IgD-negative memory B cell (primary cell): ENCODE measurements at regions not wholly inside any gene's neighbourhood (a gene's known extent, or its start where the extent isn't known, plus 50 kb on each side); places are given as distances from the start of the nearest gene placed in this dataset.

ENCODE experiments used
- H3K27ac Mint-ChIP-seq, 3 donors: one replicate each; pipeline ENCODE4 v1.8.0; 2020 to 2022; ENCODE audit warnings: mild to moderate bottlenecking in 3 of 3, mixed read lengths in 3 of 3, moderate library complexity in 1 of 3
- H3K27me3 Mint-ChIP-seq: one replicate; pipeline ENCODE4 v1.8.0; 2021; ENCODE audit warnings: mixed read lengths
- H3K36me3 Mint-ChIP-seq: one replicate; pipeline ENCODE4 v1.8.0; 2020; ENCODE audit warnings: mild to moderate bottlenecking, mixed read lengths
- H3K4me1 Mint-ChIP-seq, 3 donors: one replicate each; pipeline ENCODE4 v1.8.0; 2020 to 2022; ENCODE audit warnings: mixed read lengths in 3 of 3, mild to moderate bottlenecking in 1 of 3
- H3K4me3 Mint-ChIP-seq, 4 donors: one replicate each; pipeline ENCODE4 v1.8.0; 2020 to 2022; ENCODE audit warnings: mild to moderate bottlenecking in 4 of 4, mixed read lengths in 4 of 4, moderate library complexity in 3 of 4
- H3K9me3 Mint-ChIP-seq, 3 donors: one replicate each; pipeline ENCODE4 v1.8.0; 2020 to 2021; ENCODE audit warnings: mixed read lengths in 3 of 3, mild to moderate bottlenecking in 1 of 3

DNA sequence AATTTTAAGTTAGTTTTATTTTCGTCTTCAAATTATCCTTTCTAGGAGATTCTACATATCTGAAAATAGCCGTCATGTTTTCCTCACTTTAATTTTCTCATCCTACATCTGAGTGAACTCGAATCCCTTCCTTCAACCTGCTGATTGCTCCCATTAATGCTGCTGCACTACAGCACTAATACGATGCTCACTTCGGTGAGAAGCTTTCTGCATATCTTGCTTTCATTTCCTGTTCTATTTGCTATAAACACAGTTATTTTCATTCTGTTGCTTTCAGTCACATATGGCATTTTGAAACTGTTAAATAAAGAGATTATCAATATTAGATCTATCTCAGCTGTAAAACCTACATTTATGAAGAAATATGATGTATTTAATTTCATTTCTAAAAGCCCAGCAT, 749.2 kb downstream of the EFNA5 start:
- Mint-ChIP-seq H3K27me3 (no peaks in the 10 kb centered on the region), H3K4me1 (no peaks in the 10 kb centered on the region), H3K27ac (no peak overlapping the region), H3K36me3 (no peaks in the 10 kb centered on the region), H3K4me3 (no peak overlapping the region), H3K9me3 (no peaks in the 10 kb centered on the region)

DNA sequence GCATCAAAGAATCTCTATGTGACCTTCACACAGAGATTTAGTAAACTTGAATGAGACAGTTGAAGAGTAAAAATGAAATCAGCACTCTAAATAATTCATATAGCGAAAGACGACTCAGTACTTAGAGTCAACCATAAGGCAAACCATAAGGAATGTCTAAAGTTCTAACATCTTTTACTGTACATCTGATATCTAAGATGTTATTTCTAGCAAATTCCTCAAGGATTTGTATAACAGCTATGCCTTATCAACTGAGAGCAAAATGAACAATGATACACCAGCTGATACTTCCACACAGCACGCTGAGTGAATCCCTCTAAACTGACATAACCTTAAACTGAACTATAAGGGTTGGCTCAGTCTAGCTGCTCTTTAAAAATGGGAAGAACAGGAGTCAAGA, 760.3 kb downstream of the EFNA5 start:
- H3K27me3 Mint-ChIP-seq: no peaks in the 10 kb centered on the region
- no peak overlapping the region for H3K27ac Mint-ChIP-seq
- H3K9me3 Mint-ChIP-seq: peaks cover 0 to 5% (median 5%) of the 10 kb centered on the region in 3 donors
- no peaks in the 10 kb centered on the region for H3K4me1 Mint-ChIP-seq
- H3K36me3 Mint-ChIP-seq: no peaks in the 10 kb centered on the region
- no peak overlapping the region for H3K4me3 Mint-ChIP-seq

DNA sequence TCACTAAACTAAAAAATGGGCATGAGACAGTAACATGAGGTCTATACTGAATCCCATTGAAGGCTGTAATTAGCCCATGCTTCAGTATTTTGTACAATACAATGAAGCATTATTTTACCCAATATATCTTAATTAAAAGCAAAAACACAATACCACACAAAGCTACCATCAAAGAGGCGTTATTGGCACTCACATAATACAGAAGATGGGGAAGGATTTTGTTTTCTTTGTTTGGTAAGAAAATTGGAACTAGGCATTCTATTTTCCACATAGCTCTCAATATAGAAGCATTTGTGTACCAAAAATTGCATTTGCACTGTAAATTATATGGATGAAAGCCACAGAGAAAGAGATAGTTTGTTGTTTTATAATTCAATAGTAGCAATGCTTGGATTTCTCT, 761.0 kb downstream of the EFNA5 start:
- no peak overlapping the region for H3K4me3 Mint-ChIP-seq
- H3K27me3 Mint-ChIP-seq: no peaks in the 10 kb centered on the region
- no peak overlapping the region for H3K27ac Mint-ChIP-seq
- H3K9me3 Mint-ChIP-seq: peaks cover 0 to 5% (median 5%) of the 10 kb centered on the region in 3 donors
- H3K4me1 Mint-ChIP-seq: no peaks in the 10 kb centered on the region
- no peaks in the 10 kb centered on the region for H3K36me3 Mint-ChIP-seq

DNA sequence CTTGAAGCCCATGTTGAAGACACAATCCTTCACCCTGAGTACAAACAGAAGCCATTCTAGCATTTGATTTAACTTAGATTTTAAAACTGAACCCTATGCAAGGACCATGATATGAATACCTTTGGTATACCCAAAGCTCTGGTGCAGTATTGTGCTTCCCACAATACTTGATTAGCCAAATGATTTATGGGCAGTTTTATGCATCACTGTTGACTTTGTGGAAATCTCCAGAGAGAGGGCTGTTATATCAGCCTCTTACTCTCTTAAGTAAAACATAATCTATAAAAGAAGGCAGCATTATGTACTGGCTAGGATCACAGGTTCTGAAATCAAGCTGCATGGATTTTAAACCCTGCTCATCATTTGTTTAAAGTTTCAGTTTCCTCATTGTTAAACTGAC, 762.8 kb downstream of the EFNA5 start:
- peaks cover 0 to 5% (median 5%) of the 10 kb centered on the region in 3 donors for H3K9me3 Mint-ChIP-seq
- no peak overlapping the region for H3K27ac Mint-ChIP-seq
- no peak overlapping the region for H3K4me3 Mint-ChIP-seq
- no peaks in the 10 kb centered on the region for H3K27me3 Mint-ChIP-seq
- H3K36me3 Mint-ChIP-seq: no peaks in the 10 kb centered on the region
- H3K4me1 Mint-ChIP-seq: no peaks in the 10 kb centered on the region

DNA sequence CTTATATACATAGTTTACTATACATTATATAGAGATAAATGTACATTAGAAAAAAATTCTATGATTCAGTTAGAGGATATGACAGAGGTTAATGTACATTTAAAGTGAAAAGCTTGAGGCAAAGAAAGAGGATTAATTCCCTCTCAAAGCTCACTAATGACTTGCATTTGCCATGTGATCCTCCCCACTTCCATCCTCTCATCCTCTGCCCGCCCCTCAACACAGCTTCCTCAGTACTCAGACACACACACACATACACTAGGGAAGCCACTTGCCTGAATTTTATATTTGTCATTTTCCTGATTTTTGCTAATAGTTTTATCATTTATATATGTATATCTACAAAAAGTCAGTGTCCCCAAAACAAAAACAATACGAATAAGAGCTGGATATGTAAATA, 764.5 kb downstream of the EFNA5 start:
- Mint-ChIP-seq H3K4me3 (no peak overlapping the region), H3K27ac (no peak overlapping the region), H3K4me1 (no peaks in the 10 kb centered on the region), H3K27me3 (no peaks in the 10 kb centered on the region), H3K9me3 (peaks cover 0 to 5% (median 2%) of the 10 kb centered on the region in 3 donors), H3K36me3 (no peaks in the 10 kb centered on the region)

DNA sequence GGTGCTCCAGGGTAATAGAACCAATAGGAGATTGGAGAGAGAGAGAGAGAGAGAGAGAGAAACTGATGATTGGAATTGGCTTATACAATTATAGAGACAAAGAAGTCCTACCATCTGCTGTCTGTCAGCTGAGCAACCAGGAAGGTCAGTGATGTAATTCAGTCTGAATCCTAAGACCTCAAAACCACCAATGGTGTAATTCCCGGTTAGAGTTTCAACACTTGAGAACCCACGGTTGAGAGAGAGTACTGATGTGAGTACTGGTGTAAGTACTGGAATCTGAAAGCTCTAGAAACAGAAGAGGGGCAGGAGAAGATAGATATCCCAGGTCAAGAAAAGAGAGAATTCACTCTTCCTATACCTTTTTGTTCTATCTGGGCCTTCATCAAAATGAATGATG, 775.8 kb downstream of the EFNA5 start:
- Mint-ChIP-seq H3K36me3 (no peaks in the 10 kb centered on the region), H3K27ac (no peak overlapping the region), H3K4me1 (no peaks in the 10 kb centered on the region), H3K27me3 (no peaks in the 10 kb centered on the region), H3K4me3 (no peak overlapping the region), H3K9me3 (peaks cover 0 to 3% (median 0%) of the 10 kb centered on the region in 3 donors)

DNA sequence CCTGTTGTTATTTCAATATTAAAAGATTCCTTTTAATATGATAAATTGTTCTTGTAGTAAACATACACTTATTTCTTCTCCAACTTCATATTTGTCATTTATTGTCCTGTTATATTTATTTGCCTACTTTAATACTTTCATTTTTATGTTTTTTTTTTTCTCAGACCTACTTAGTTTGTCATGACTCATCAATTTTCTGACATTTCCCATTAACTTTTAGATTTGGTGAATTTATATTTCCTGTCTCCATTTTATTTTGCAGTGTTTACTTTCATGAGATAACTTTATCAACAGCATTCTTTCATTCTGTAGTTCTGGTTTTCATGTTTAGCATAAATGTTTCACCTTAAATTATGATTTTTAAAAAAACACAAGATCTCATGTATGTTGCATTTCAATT, 788.7 kb downstream of the EFNA5 start:
- Mint-ChIP-seq H3K9me3 (peaks cover 0 to 4% (median 2%) of the 10 kb centered on the region in 3 donors), H3K4me1 (no peaks in the 10 kb centered on the region), H3K27ac (no peak overlapping the region), H3K4me3 (no peak overlapping the region), H3K27me3 (no peaks in the 10 kb centered on the region), H3K36me3 (no peaks in the 10 kb centered on the region)

DNA sequence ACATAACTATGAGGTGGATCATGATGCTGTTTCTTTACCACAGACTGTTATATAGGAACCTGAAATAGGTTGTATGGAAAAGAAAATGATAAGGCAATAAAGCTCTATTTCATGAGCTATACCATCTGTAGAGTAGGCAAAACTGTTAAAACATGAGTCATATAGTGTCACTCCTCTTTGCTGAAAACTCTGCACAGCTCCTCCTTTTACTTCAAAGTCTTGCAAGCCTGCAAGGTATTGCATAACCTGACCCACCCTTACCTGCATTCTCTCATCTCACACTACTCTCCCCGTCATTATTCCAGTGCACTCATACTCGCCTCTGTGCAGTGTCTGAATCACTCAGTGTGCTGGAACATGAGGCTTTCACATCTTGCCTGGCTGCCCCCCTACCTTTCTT, 790.1 kb downstream of the EFNA5 start:
- Mint-ChIP-seq H3K9me3 (peaks cover 0 to 4% (median 2%) of the 10 kb centered on the region in 3 donors), H3K4me3 (no peak overlapping the region), H3K36me3 (no peaks in the 10 kb centered on the region), H3K4me1 (peaks cover 0 to 2% (median 0%) of the 10 kb centered on the region in 3 donors), H3K27me3 (no peaks in the 10 kb centered on the region), H3K27ac (no peak overlapping the region)

DNA sequence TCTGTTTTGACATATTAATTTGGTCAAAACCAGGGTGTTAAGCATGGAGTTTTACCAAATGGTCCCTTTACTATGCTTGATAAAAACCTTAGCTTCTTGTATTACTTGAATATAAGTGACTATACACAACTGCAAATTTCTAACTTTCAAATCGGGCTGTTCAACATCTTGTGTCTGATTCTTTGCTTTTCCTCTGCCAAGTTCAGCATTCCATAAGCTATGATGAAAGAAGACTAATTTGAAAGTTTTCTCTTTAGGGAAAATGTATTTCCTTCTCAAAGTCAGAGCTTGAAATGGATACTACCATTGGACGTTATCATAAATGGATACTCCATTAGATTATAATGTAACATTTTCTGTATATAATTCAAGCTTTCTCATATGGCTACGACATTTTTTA, 792.9 kb downstream of the EFNA5 start:
- H3K4me1 Mint-ChIP-seq: peaks cover 0 to 2% (median 0%) of the 10 kb centered on the region in 3 donors
- H3K27me3 Mint-ChIP-seq: no peaks in the 10 kb centered on the region
- H3K27ac Mint-ChIP-seq: no peak overlapping the region
- no peaks in the 10 kb centered on the region for H3K36me3 Mint-ChIP-seq
- no peak overlapping the region for H3K4me3 Mint-ChIP-seq
- peaks cover 0 to 4% (median 0%) of the 10 kb centered on the region in 3 donors for H3K9me3 Mint-ChIP-seq

DNA sequence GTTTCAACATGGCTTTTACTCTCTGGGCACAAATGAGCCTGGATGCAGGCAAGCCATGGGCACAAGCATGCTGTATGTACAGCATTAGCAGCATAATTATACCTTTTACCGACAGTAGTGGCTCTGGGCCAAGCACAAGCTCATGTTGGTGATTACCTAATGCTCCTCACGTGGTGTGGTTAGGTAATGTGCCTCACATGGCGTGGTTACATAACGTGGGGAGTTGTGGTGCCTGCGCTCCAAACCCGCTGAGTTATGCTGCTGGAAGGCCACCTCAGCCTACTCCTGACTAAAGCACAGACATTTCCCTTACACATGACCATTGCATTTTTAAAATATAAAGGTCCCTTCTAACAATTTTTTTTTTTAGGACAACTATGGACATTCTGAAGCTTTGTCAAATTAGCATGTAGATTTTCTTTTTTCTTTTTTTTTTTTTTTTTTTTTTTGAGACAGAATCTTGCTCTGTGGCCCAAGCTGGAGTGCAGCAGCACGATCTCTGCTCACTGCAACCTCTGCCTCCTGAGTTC, 794.0 kb downstream of the EFNA5 start:
- Mint-ChIP-seq H3K4me1 (peaks cover 0 to 2% (median 0%) of the 10 kb centered on the region in 3 donors), H3K4me3 (no peak overlapping the region), H3K27ac (no peak overlapping the region), H3K9me3 (peaks cover 0 to 4% (median 0%) of the 10 kb centered on the region in 3 donors), H3K27me3 (no peaks in the 10 kb centered on the region), H3K36me3 (no peaks in the 10 kb centered on the region)

DNA sequence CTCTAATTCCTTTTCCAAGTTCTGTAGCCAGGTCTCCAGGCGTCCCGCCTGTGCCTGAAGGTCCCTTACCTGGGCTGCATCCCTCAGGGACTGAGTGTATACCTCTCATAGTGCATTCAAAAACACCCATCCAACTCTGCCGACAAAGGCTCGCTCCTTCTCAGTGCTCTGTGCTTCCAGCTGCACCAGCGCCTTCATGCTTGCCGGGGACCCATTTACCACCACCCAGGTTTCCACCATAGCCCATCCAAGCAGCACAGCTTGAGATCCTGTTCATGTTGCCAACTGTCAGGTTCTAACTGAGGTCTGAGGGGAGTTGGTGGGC, 794.5 kb downstream of the EFNA5 start:
- Mint-ChIP-seq H3K27me3 (no peaks in the 10 kb centered on the region), H3K27ac (no peak overlapping the region), H3K4me1 (peaks cover 0 to 2% (median 0%) of the 10 kb centered on the region in 3 donors), H3K4me3 (no peak overlapping the region), H3K9me3 (peaks cover 0 to under 1% (median 0%) of the 10 kb centered on the region in 3 donors), H3K36me3 (no peaks in the 10 kb centered on the region)

DNA sequence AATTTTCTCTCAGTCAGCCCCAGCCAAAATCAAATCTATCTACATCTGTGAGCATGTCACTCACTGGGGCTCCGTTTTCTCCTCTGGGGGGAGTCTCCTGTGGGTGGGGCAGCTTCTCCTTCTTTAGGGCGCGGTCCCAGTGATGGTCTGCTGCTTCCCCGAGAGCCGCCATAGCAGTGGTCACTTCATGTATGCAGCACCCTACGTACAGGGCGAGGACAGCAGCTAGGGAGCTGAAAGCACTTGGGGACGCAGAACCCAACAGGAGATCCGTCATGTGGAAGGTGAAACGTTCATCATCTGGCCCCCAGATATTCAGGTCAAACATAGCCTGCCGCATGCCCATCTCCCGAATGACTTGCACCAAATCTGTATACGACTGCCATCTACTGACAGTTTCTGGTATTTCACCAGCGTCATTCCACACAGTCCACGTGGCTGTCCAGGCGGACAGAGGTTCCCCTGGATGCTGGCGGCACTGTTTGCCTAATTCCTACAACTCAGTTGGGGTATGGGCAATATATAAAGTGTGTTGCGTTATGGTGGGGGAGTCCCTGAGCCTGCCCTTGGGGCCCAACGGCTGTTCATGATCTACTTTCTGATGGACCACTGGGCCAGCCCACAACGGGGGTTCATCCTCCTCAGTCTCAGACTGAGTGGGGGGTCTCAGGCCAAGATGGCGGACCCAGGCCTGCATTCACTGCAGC, 795.0 kb downstream of the EFNA5 start:
- peaks cover 0 to 2% (median 0%) of the 10 kb centered on the region in 3 donors for H3K4me1 Mint-ChIP-seq
- no peaks in the 10 kb centered on the region for H3K9me3 Mint-ChIP-seq
- H3K27me3 Mint-ChIP-seq: no peaks in the 10 kb centered on the region
- no peaks in the 10 kb centered on the region for H3K36me3 Mint-ChIP-seq
- no peak overlapping the region for H3K4me3 Mint-ChIP-seq
- no peak overlapping the region for H3K27ac Mint-ChIP-seq

DNA sequence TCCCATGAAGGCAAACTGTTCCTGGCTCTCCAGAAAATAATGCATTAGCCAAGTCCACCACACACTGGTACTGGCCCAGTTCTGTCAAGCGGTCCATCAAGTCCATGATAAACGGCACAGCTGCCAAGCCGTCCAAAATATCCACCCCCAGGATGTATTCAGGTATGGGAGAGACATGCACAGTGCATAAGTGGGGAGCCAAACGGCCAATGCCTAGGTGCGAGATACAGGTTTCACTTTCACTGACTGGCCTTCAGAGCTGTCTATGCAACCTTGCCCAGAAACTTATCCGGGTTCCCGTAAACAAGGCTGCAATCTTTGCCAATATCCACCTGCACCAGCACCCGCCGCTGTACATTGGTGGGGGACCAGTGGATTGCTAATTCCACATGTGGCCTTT, 795.8 kb downstream of the EFNA5 start:
- H3K36me3 Mint-ChIP-seq: no peaks in the 10 kb centered on the region
- peaks cover 0 to 2% (median 0%) of the 10 kb centered on the region in 3 donors for H3K4me1 Mint-ChIP-seq
- H3K27ac Mint-ChIP-seq: no peak overlapping the region
- no peak overlapping the region for H3K4me3 Mint-ChIP-seq
- H3K27me3 Mint-ChIP-seq: no peaks in the 10 kb centered on the region
- no peaks in the 10 kb centered on the region for H3K9me3 Mint-ChIP-seq

DNA sequence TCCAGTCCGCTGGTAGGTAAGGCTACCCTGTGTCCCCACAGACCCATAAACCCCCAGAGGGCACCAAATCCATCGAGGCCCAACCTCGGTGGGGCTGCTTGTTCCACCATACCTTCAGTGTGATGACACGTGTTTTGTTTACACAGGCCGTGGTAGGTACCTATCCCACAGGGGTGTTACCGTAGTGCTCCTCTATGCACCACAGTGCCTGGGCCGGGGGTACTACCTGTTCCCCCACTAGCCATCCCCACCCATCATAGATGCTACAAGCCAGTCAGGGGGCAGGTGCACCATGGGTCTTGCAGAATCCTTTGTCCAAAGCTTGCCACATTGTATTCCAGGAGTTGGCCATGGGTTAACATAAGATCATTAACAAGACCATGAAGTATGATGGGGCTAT, 796.2 kb downstream of the EFNA5 start:
- H3K27ac Mint-ChIP-seq: no peak overlapping the region
- no peaks in the 10 kb centered on the region for H3K36me3 Mint-ChIP-seq
- no peaks in the 10 kb centered on the region for H3K27me3 Mint-ChIP-seq
- no peaks in the 10 kb centered on the region for H3K9me3 Mint-ChIP-seq
- no peak overlapping the region for H3K4me3 Mint-ChIP-seq
- H3K4me1 Mint-ChIP-seq: peaks cover 0 to 2% (median 0%) of the 10 kb centered on the region in 3 donors

DNA sequence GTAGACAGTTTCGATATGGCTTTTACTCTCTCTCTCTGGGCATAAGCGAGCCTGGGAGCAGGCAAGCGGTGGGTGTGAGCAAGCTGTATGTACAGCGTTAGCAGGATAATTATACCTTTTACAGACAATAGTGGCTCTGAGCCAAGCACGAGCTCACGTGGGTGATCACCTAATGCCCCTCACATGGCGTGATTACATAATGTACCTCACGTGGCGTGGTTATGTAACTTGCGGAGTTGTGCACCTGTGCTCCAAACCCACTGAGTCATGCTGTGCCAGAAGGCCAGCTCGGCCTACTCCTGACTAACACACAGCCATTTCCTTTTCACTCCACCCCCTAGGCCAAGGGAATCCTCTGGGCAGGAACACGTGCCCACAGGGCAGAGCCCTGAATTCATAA, 797.2 kb downstream of the EFNA5 start:
- no peak overlapping the region for H3K27ac Mint-ChIP-seq
- no peaks in the 10 kb centered on the region for H3K36me3 Mint-ChIP-seq
- no peaks in the 10 kb centered on the region for H3K9me3 Mint-ChIP-seq
- H3K4me3 Mint-ChIP-seq: no peak overlapping the region
- H3K4me1 Mint-ChIP-seq: peaks cover 0 to 2% (median 0%) of the 10 kb centered on the region in 3 donors
- H3K27me3 Mint-ChIP-seq: no peaks in the 10 kb centered on the region

DNA sequence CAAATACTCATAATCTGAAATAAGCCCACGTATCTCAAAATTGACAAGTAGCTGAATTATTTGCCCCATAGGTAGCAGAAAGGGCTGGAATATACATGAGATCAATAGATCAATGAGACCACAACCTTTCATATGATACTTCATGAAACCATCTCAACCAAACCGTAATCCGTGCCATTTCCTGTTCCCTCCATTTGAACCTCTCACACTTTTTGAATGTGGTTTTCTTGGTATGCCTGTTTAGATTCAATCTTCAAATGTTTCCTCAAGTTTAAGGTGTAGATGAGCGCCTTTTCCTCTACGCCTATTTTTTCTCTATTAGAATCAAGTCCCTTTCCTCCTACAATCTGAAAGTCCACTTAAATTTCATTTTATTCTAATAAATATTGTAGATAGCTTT, 805.5 kb downstream of the EFNA5 start:
- H3K36me3 Mint-ChIP-seq: no peaks in the 10 kb centered on the region

More for the DNA sequence above, 805.5 kb downstream of the EFNA5 start:
- Mint-ChIP-seq H3K27me3 (no peaks in the 10 kb centered on the region), H3K4me1 (no peaks in the 10 kb centered on the region), H3K27ac (no peak overlapping the region), H3K9me3 (no peaks in the 10 kb centered on the region), H3K4me3 (no peak overlapping the region)
